ENCODE measurements at regions not wholly inside any gene's neighbourhood (a gene's known extent, or its start where the extent isn't known, plus 50 kb on each side); places are given as distances from the start of the nearest gene placed in this dataset.

DNA sequence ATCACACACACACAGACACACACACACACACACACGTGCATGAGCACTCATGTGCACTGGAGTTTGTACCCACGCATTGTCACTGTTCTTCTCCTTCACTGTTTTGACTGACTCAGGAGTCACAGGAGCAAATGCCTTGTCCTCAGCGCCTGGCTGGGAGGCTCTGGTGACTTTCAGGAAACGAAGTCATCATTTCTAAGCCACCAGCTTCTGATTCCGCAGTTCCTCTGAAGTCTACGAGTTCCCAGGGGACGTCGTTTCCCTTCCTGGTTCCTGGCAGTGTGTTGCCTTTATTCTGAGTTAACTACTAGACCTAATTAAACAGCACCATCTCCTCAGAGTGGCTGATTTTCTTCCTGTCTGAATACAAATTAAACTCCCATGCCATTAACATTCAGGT, 82.2 kb upstream of the PMEPA1 start:
- WGBS, 4 donors, result 43 to 57% (median 52%) methylated on average over 6 to 8 of the region's 8 CpGs
- TF ChIP-seq, protein P1, sequence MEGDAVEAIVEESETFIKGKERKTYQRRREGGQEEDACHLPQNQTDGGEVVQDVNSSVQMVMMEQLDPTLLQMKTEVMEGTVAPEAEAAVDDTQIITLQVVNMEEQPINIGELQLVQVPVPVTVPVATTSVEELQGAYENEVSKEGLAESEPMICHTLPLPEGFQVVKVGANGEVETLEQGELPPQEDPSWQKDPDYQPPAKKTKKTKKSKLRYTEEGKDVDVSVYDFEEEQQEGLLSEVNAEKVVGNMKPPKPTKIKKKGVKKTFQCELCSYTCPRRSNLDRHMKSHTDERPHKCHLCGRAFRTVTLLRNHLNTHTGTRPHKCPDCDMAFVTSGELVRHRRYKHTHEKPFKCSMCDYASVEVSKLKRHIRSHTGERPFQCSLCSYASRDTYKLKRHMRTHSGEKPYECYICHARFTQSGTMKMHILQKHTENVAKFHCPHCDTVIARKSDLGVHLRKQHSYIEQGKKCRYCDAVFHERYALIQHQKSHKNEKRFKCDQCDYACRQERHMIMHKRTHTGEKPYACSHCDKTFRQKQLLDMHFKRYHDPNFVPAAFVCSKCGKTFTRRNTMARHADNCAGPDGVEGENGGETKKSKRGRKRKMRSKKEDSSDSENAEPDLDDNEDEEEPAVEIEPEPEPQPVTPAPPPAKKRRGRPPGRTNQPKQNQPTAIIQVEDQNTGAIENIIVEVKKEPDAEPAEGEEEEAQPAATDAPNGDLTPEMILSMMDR (IDR thresholded peaks at IDR 0.05), result no peak
- TF ChIP-seq POLR2A (IDR thresholded peaks at IDR 0.05), result no peak
- Histone ChIP-seq H3K4me3 (no peak overlapping the region), H3K9me3 (replicated peaks in 1 of 3) (no peaks in the 10 kb centered on the region), H3K4me1 (replicated peaks in 1 of 2) (no peaks in the 10 kb centered on the region), H3K36me3 (replicated peaks in 1 of 2) (no peaks in the 10 kb centered on the region), H3K27ac (no peak overlapping the region), H3K27me3 (no peaks in the 10 kb centered on the region)
- intact Hi-C loops (cut with DNase I), result no loop called here
- peak in 1 of 7 donors; percentile 24 for DNase-seq

DNA sequence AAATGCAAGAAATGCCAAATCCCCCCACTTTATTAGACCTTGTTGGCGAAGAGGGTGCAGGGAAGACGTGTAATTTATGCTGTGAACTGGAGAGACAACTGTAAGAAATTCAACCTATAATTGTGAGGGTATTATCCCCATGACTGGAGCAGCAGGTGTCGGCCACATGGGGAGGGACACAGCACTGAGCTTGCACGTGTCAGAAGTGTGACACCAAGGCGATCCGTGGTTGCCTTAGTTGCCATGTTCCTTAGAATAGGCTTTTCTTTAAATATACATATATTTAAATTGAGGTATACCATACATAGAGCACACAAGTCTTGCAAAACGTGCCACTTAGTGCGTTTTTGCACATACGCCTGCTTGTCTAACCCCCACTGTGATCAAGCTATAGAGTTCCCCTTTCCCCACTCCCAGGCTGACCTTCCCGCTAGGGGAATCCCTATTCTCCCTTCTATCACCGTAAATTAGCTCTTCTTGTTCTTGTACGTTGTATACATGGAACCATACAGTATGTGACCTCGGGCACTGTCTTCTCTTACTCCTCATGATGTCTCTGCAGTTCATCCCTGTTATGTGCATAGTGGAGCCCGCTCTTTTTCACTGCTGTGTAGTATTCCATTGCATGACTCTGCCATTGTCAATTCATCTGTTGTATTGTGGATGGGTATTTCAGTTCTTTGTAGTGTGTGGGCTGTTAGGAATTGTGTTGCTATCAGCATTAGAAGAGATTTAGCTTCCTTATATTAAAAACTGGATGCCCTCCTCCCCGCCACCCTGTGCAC, 81.6 kb upstream of the PMEPA1 start:
- no peak for DNase-seq
- TF ChIP-seq POLR2A (IDR thresholded peaks at IDR 0.05), result no peak
- TF ChIP-seq, protein P1 (IDR thresholded peaks at IDR 0.05), result no peak
- Histone ChIP-seq H3K9me3 (replicated peaks in 1 of 3) (no peaks in the 10 kb centered on the region), H3K4me1 (replicated peaks in 1 of 2) (no peaks in the 10 kb centered on the region), H3K27me3 (no peaks in the 10 kb centered on the region), H3K36me3 (replicated peaks in 1 of 2) (no peaks in the 10 kb centered on the region), H3K4me3 (no peak overlapping the region), H3K27ac (no peak overlapping the region)
- intact Hi-C loops (cut with DNase I), result no loop called here
- WGBS, 4 donors, result 79 to 86% (median 79%) methylated on average over 15 of the region's 15 CpGs

DNA sequence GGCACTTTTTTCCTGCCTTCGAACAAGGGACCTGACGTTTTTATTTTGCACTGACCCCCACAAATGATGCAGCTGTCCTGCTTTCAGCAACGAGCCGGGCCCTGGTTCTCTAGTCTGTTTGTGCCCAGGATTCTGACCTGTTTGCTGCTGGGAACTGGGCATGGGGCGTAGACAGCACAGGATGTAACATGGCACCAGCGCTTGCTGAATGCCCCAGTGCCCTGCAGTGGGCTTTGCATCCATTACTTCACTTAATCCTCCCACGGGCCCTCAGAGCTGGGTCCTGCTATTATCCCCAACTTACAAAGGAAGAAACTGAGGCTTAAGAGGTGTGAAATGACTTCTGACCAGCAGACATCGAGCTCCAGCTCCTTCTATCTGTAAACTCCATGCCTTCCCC, 80.4 kb upstream of the PMEPA1 start:
- WGBS, 4 donors, result 65 to 83% (median 77%) methylated on average over 8 of the region's 8 CpGs
- Histone ChIP-seq H3K36me3 (replicated peaks in 1 of 2) (no peaks in the 10 kb centered on the region), H3K4me1 (replicated peaks in 1 of 2) (no peaks in the 10 kb centered on the region), H3K27ac (no peak overlapping the region), H3K4me3 (no peak overlapping the region), H3K9me3 (replicated peaks in 1 of 3) (no peaks in the 10 kb centered on the region), H3K27me3 (no peaks in the 10 kb centered on the region)
- intact Hi-C loops (cut with DNase I), result no loop called here
- TF ChIP-seq, protein P1 (IDR thresholded peaks at IDR 0.05), result no peak
- TF ChIP-seq POLR2A (IDR thresholded peaks at IDR 0.05), result no peak
- DNase-seq, result no peak

DNA sequence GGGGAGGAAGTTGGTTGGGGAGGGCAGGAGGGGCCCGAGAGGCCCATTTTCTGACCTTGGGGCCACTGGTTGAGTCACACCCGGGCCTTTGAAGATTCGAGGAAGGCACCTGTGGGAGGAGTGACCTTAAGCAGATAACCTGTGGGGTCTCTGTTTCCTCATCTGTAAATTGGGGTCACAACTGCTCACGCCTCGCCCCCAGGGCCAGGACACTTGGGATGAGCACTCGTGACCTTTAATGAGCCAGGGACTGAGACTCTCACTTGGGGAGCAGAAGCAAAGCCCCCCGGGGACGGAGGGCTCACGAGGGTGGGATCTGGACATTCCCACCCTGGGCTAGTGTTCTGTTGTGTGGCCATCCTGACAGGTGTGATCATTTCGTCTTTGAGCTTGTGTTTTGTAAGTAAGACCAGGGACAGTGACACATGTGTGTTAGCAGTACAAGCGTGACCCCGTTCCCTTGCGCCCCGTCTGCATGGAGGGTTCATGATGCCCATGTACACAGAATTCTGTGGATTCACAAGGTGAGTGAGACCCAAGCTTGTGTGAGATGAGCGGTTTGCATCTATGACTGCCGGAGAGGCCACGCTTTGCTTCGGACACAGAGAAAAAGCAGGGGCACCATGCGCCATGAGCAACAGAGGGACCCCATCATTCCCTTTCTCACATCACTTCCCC, 79.3 kb upstream of the PMEPA1 start:
- WGBS, 4 donors, result 79 to 85% (median 81%) methylated on average over 16 to 19 of the region's 19 CpGs
- intact Hi-C loops (cut with DNase I), result no loop called here
- no peaks in the 10 kb centered on the region for H3K36me3 ChIP-seq (replicated peaks in 1 of 2)
- no peak overlapping the region for H3K27ac ChIP-seq
- H3K27me3 ChIP-seq, result no peaks in the 10 kb centered on the region
- H3K4me3 ChIP-seq, result no peak overlapping the region
- TF ChIP-seq, protein P1 (IDR thresholded peaks at IDR 0.05), result no peak
- no peak for TF ChIP-seq POLR2A (IDR thresholded peaks at IDR 0.05)
- no peak for DNase-seq
- H3K4me1 ChIP-seq (replicated peaks in 1 of 2), result no peaks in the 10 kb centered on the region
- H3K9me3 ChIP-seq (replicated peaks in 1 of 3), result no peaks in the 10 kb centered on the region
